22Rv1 (cell line): ENCODE measurements at regions not wholly inside any gene's neighbourhood (a gene's known extent, or its start where the extent isn't known, plus 50 kb on each side); places are given as distances from the start of the nearest gene placed in this dataset.

Source experiments
- ZFX ChIP-seq: fragments of 450-650 bp; IDR thresholded peaks from 2 replicates; pipeline ENCODE4 v1.6.1; 2017; ENCODE audit warnings: antibody characterized with exemption, borderline replicate concordance
- TF ChIP-seq, protein P1 (sequence below): fragments of 450-650 bp; IDR thresholded peaks from 2 replicates; pipeline ENCODE4 v1.5.1; 2017; ENCODE audit warnings: mild to moderate bottlenecking

- TF ChIP-seq, protein P1, sequence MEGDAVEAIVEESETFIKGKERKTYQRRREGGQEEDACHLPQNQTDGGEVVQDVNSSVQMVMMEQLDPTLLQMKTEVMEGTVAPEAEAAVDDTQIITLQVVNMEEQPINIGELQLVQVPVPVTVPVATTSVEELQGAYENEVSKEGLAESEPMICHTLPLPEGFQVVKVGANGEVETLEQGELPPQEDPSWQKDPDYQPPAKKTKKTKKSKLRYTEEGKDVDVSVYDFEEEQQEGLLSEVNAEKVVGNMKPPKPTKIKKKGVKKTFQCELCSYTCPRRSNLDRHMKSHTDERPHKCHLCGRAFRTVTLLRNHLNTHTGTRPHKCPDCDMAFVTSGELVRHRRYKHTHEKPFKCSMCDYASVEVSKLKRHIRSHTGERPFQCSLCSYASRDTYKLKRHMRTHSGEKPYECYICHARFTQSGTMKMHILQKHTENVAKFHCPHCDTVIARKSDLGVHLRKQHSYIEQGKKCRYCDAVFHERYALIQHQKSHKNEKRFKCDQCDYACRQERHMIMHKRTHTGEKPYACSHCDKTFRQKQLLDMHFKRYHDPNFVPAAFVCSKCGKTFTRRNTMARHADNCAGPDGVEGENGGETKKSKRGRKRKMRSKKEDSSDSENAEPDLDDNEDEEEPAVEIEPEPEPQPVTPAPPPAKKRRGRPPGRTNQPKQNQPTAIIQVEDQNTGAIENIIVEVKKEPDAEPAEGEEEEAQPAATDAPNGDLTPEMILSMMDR, result no peak
- TF ChIP-seq ZFX, result no peak
These were observed 434.0 kb upstream of the SULF2 start for GRCh38 chr20:48219306-48219705.
